GM19238 (cell line): ENCODE measurements at regions not wholly inside any gene's neighbourhood (a gene's known extent, or its start where the extent isn't known, plus 50 kb on each side); places are given as distances from the start of the nearest gene placed in this dataset.

Experiments used
- DNase-seq: peaks from one replicate; pipeline ENCODE4 v3.0.0; 2011; ENCODE audit warnings: low spot score; ENCODE audit not compliant: insufficient read length

- DNase-seq = no peak
Observed at GRCh38 chr2:193627927-193628272, 1433.2 kb upstream of the TMEFF2 start.

GRCh38 chr2:193627187-193627926 lies 1432.6 kb upstream of the TMEFF2 start:
- DNase-seq = no peak

- DNase-seq = no peak
Observed at GRCh38 chr2:193608451-193608850, 1413.7 kb upstream of the TMEFF2 start.

- DNase-seq = no peak
Observed at GRCh38 chr2:193590831-193591230, 1396.1 kb upstream of the TMEFF2 start.

GRCh38 chr2:193584522-193584938 lies 1389.8 kb upstream of the TMEFF2 start:
- no peak for DNase-seq

- no peak for DNase-seq
Observed at GRCh38 chr2:193583638-193584400, 1389.1 kb upstream of the TMEFF2 start.

GRCh38 chr2:193581807-193582206 lies 1387.1 kb upstream of the TMEFF2 start:
- DNase-seq = no peak

- no peak for DNase-seq
Observed at GRCh38 chr2:193580176-193580950, 1385.6 kb upstream of the TMEFF2 start.

- DNase-seq = no peak
Observed at GRCh38 chr2:193566886-193567285, 1372.2 kb upstream of the TMEFF2 start.

GRCh38 chr2:193566276-193566675 lies 1371.5 kb upstream of the TMEFF2 start:
- DNase-seq = no peak

- no peak for DNase-seq
Observed at GRCh38 chr2:193562031-193562430, 1367.3 kb upstream of the TMEFF2 start.

GRCh38 chr2:193561054-193561453 lies 1366.3 kb upstream of the TMEFF2 start:
- DNase-seq = no peak

GRCh38 chr2:193556766-193557470 lies 1362.2 kb upstream of the TMEFF2 start:
- no peak for DNase-seq

- no peak for DNase-seq
Observed at GRCh38 chr2:193549661-193550060, 1354.9 kb upstream of the TMEFF2 start.

- no peak for DNase-seq
Observed at GRCh38 chr2:193542762-193543161, 1348.0 kb upstream of the TMEFF2 start.

GRCh38 chr2:193539188-193539587 lies 1344.5 kb upstream of the TMEFF2 start:
- no peak for DNase-seq

- DNase-seq = no peak
Observed at GRCh38 chr2:193538061-193538460, 1343.3 kb upstream of the TMEFF2 start.

- DNase-seq = no peak
Observed at GRCh38 chr2:193537531-193537930, 1342.8 kb upstream of the TMEFF2 start.

- no peak for DNase-seq
Observed at GRCh38 chr2:193528458-193528857, 1333.7 kb upstream of the TMEFF2 start.

- DNase-seq = no peak
Observed at GRCh38 chr2:193527146-193527545, 1332.4 kb upstream of the TMEFF2 start.

GRCh38 chr2:193523662-193524061 lies 1328.9 kb upstream of the TMEFF2 start:
- DNase-seq = no peak

GRCh38 chr2:193521523-193521922 lies 1326.8 kb upstream of the TMEFF2 start:
- DNase-seq = no peak
